GM23248 (cell line): ENCODE measurements at regions not wholly inside any gene's neighbourhood (a gene's known extent, or its start where the extent isn't known, plus 50 kb on each side); places are given as distances from the start of the nearest gene placed in this dataset.

Source experiments
- DNase-seq: peaks from one replicate; pipeline ENCODE4 v3.0.0-alpha.2; 2015
- H2AFZ ChIP-seq: fragments of 200-600 bp; sonication (generic); 2 replicates; pipeline ENCODE4 v1.6.1; 2016; ENCODE audit warnings: antibody characterized with exemption
- H3F3A ChIP-seq: fragments of 200-600 bp; sonication (generic); 2 replicates; pipeline ENCODE4 v1.6.1; 2016; ENCODE audit warnings: mild to moderate bottlenecking, antibody characterized with exemption, mixed run types; ENCODE audit not compliant: insufficient read depth
- H3K27ac ChIP-seq: fragments of 200-600 bp; sonication (generic); 2 replicates; pipeline ENCODE4 v1.5.1; 2016; ENCODE audit warnings: mild to moderate bottlenecking
- H3K27me3 ChIP-seq: fragments of 200-600 bp; sonication (generic); replicated peaks from 2 replicates; pipeline ENCODE4 v1.6.1; 2016; ENCODE audit warnings: mild to moderate bottlenecking; ENCODE audit not compliant: insufficient read depth
- H3K36me3 ChIP-seq: fragments of 200-600 bp; sonication (generic); 2 replicates; pipeline ENCODE4 v1.6.1; 2016; ENCODE audit warnings: low read depth, mild to moderate bottlenecking
- H3K4me1 ChIP-seq: fragments of 200-600 bp; sonication (generic); 2 replicates; pipeline ENCODE4 v1.6.1; 2016; ENCODE audit warnings: mild to moderate bottlenecking; ENCODE audit not compliant: insufficient read depth
- H3K4me2 ChIP-seq: fragments of 200-600 bp; sonication (generic); one replicate; pipeline ENCODE4 v1.6.1; 2016; ENCODE audit warnings: mild to moderate bottlenecking; ENCODE audit not compliant: unreplicated experiment
- H3K4me3 ChIP-seq: fragments of 200-600 bp; sonication (generic); 2 replicates; pipeline ENCODE4 v1.5.1; 2016; ENCODE audit warnings: mild to moderate bottlenecking
- H3K79me2 ChIP-seq: fragments of 200-600 bp; sonication (generic); 2 replicates; pipeline ENCODE4 v1.6.1; 2016; ENCODE audit warnings: mild to moderate bottlenecking; ENCODE audit not compliant: insufficient read depth
- H3K9ac ChIP-seq: fragments of 200-600 bp; sonication (generic); 2 replicates; pipeline ENCODE4 v1.6.1; 2016; ENCODE audit warnings: mild to moderate bottlenecking
- H3K9me2 ChIP-seq: fragments of 200-600 bp; sonication (generic); 2 replicates; pipeline ENCODE4 v1.6.1; 2016; ENCODE audit warnings: mixed run types, mild to moderate bottlenecking, moderate library complexity; ENCODE audit not compliant: insufficient read depth
- H3K9me3 ChIP-seq: fragments of 200-600 bp; sonication (generic); one replicate; pipeline ENCODE4 v1.6.1; 2017; ENCODE audit warnings: low read depth
- H4K20me1 ChIP-seq: fragments of 200-600 bp; sonication (generic); 2 replicates; pipeline ENCODE4 v1.6.0; 2016; ENCODE audit not compliant: insufficient read depth
- EZH2 ChIP-seq: fragments of 200-600 bp; sonication (generic); IDR thresholded peaks from 2 replicates; pipeline ENCODE4 v1.6.1; 2018; ENCODE audit warnings: antibody characterized with exemption, mild to moderate bottlenecking; ENCODE audit not compliant: insufficient read depth, poor library complexity, severe bottlenecking
- EZH2phosphoT487 ChIP-seq: fragments of 200-600 bp; sonication (generic); IDR thresholded peaks from 2 replicates; pipeline ENCODE4 v1.6.1; 2018; ENCODE audit warnings: antibody characterized with exemption, moderate library complexity, mild to moderate bottlenecking, low read depth; ENCODE audit not compliant: insufficient read depth
- WGBS, 2 experiments: methylation state at CpG; one replicate each; pipeline ENCODE4 v1.1.6; 2015 to 2017; ENCODE audit warnings: low lambda C conversion rate in 2 of 2, low coverage in 1 of 2; ENCODE audit errors: missing lambda C conversion rate in 2 of 2; 5-methylcytosine and 5-hydroxymethylcytosine counted together
- in situ Hi-C: fragments of 300-500 bp; cut with MboI; formaldehyde crosslinking; loops from 2 replicates; pipeline ENCODE4 v1.15.0; 2020

- no peak overlapping the region for H2AFZ ChIP-seq
- in situ Hi-C loops, result no loop called here
- no peaks in the 10 kb centered on the region for H3K9me3 ChIP-seq
- no peaks in the 10 kb centered on the region for H3K79me2 ChIP-seq
- 56 to 64% methylated on average over 2 of the region's 2 CpGs for WGBS, 2 experiments
- no peak for TF ChIP-seq EZH2phosphoT487
- TF ChIP-seq EZH2, result no peak
- no peak overlapping the region for H3K27ac ChIP-seq
- no peaks in the 10 kb centered on the region for H3K4me1 ChIP-seq
- no peaks in the 10 kb centered on the region for H3K36me3 ChIP-seq
- no peaks in the 10 kb centered on the region for H4K20me1 ChIP-seq
- H3K4me3 ChIP-seq, result no peak overlapping the region
- DNase-seq, result peak; percentile 12
- H3K27me3 ChIP-seq, result peaks cover 3% of the 10 kb centered on the region; the same call in 1 of the 2 replicates
- H3K9me2 ChIP-seq, result no peaks in the 10 kb centered on the region
- no peak overlapping the region for H3K9ac ChIP-seq
- no peaks in the 10 kb centered on the region for H3F3A ChIP-seq
- no peak overlapping the region for H3K4me2 ChIP-seq
These were observed 291.7 kb downstream of the C12orf75 start for GRCh38 chr12:105622220-105622619.

DNA sequence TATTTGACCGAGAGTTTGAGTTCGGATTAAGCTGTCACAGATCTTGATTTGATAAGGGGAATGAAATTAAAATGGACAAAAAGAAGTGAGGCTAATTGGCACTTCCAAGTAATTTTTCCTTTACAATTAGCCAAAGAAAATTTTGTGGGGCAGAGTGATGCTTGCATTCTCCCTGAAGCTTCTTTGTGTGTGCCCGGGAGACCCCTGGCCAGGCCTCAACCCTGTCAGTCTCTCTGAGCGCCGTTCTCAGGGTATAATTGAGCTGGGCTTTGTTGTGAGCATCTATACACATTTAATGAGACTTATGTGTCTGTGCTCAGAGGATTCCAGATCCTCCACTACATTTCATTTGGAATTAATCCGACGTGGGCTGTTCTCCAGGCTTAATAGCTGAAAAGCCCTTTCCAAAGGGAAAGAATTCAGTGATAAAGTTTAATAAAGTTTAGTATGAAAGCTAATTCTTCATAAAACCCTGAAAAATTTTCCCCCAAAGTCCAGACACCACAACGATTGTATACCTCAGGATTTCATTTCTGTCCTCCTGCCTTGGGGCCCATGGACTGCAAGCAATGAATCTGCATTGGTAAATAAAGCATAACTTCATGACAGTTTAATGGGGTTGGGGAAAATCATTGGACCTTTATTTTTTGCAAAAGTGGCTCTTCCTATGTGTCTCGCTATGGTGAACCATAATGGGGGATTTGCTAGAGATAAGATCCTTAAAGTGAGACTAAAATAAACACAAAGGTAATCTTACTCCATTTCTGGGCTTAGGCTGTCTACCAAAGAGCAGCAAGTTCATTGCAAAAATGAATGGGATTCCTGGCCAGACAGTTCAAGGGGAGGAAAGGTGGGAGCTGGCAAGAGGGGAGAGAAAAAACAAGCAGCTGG, 292.6 kb downstream of the C12orf75 start:
- 56 to 57% methylated on average over 9 of the region's 9 CpGs for WGBS, 2 experiments
- H3F3A ChIP-seq, result no peaks in the 10 kb centered on the region
- no peak overlapping the region for H3K4me3 ChIP-seq
- no peaks in the 10 kb centered on the region for H3K4me1 ChIP-seq
- no peaks in the 10 kb centered on the region for H3K36me3 ChIP-seq
- TF ChIP-seq EZH2phosphoT487 (no peak), EZH2 (no peak)
- DNase-seq, result no peak
- no peak overlapping the region for H3K9ac ChIP-seq
- H3K9me3 ChIP-seq, result no peaks in the 10 kb centered on the region
- H3K27ac ChIP-seq, result no peak overlapping the region
- peaks cover 3% of the 10 kb centered on the region; the same call in 1 of the 2 replicates for H3K27me3 ChIP-seq
- no peak overlapping the region for H2AFZ ChIP-seq
- in situ Hi-C loops, result no loop called here
- no peak overlapping the region for H3K4me2 ChIP-seq
- no peaks in the 10 kb centered on the region for H4K20me1 ChIP-seq
- H3K9me2 ChIP-seq, result no peaks in the 10 kb centered on the region
- no peaks in the 10 kb centered on the region for H3K79me2 ChIP-seq

- DNase-seq, result no peak
- no peak overlapping the region for H3K4me2 ChIP-seq
- in situ Hi-C loops, result no loop called here
- H3K9me2 ChIP-seq, result no peaks in the 10 kb centered on the region
- no peak overlapping the region for H3K4me3 ChIP-seq
- H3K79me2 ChIP-seq, result no peaks in the 10 kb centered on the region
- H3K9me3 ChIP-seq, result no peaks in the 10 kb centered on the region
- H2AFZ ChIP-seq, result no peak overlapping the region
- no peaks in the 10 kb centered on the region for H3K36me3 ChIP-seq
- H3K9ac ChIP-seq, result no peak overlapping the region
- WGBS, 2 experiments, result 70 to 82% methylated on average over 2 to 3 of the region's 3 CpGs
- no peak overlapping the region for H3K27ac ChIP-seq
- no peaks in the 10 kb centered on the region for H4K20me1 ChIP-seq
- no peaks in the 10 kb centered on the region for H3K4me1 ChIP-seq
- H3F3A ChIP-seq, result no peaks in the 10 kb centered on the region
- peaks cover 3% of the 10 kb centered on the region; the same call in 1 of the 2 replicates for H3K27me3 ChIP-seq
- TF ChIP-seq EZH2phosphoT487, result no peak
- no peak for TF ChIP-seq EZH2
These were observed 296.2 kb downstream of the C12orf75 start for GRCh38 chr12:105626653-105627052.

DNA sequence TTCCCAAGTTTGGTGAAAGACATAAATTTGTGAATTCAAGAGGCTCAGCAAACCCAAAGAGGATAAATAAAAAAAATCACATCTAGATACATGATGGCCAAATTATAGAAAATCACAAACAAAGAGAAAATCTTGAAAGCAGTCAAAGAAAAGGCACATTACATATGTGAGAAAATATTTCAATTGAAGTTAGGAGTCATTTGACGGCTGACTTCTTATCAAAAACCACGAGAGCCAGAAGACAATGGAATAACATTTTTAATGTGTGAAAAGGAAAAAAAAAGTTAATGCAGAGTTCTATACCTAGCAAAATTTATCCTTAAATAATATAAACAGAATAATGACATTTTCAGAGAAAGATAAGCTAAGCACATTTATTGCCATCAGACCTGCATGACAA, 307.0 kb downstream of the C12orf75 start:
- no peak for TF ChIP-seq EZH2phosphoT487
- no peak for TF ChIP-seq EZH2
- in situ Hi-C loops, result no loop called here

More for the DNA sequence above, 307.0 kb downstream of the C12orf75 start:
- H3K27ac ChIP-seq, result no peak overlapping the region
- no peak overlapping the region for H2AFZ ChIP-seq
- no peaks in the 10 kb centered on the region for H3K9me2 ChIP-seq
- no peaks in the 10 kb centered on the region for H3K4me1 ChIP-seq
- H3K4me2 ChIP-seq, result no peak overlapping the region
- no peak overlapping the region for H3K4me3 ChIP-seq
- no peaks in the 10 kb centered on the region for H3K79me2 ChIP-seq
- peak; percentile 26 for DNase-seq
- no peaks in the 10 kb centered on the region for H4K20me1 ChIP-seq
- H3K27me3 ChIP-seq, result no peaks in the 10 kb centered on the region
- peaks cover 5% of the 10 kb centered on the region; the same call in 1 of the 2 replicates for H3K36me3 ChIP-seq
- 29 to 37% methylated on average over 2 of the region's 2 CpGs for WGBS, 2 experiments
- no peaks in the 10 kb centered on the region for H3F3A ChIP-seq
- peaks cover 8% of the 10 kb centered on the region for H3K9me3 ChIP-seq
- H3K9ac ChIP-seq, result no peak overlapping the region
